ENCODE measurements at regions not wholly inside any gene's neighbourhood (a gene's known extent, or its start where the extent isn't known, plus 50 kb on each side); places are given as distances from the start of the nearest gene placed in this dataset.

GRCh38 chr9:118362596-118362995 lies 658.4 kb downstream of the TLR4 start:
- H3K4me2 ChIP-seq = no peak overlapping the region

GRCh38 chr9:118364266-118365106 lies 660.3 kb downstream of the TLR4 start:
- no peak overlapping the region for H3K4me2 ChIP-seq
- DNase-seq (ENCODE audit: low read depth in 1 of 2, low spot score in 1 of 2) (no peak), ATAC-seq (no peak), FAIRE-seq (no peak)
- 37% methylated on average over 7 of the region's 7 CpGs for WGBS (ENCODE audit: missing lambda C conversion rate)
- POLR2A ChIA-PET = no interaction called here
- no peak overlapping the region for H3K27ac ChIP-seq
- H3K4me3 ChIP-seq = no peak overlapping the region
- no peaks in the 10 kb centered on the region for H3K9me3 ChIP-seq
- CTCF ChIA-PET = no interaction called here
- H3K4me1 ChIP-seq = no peaks in the 10 kb centered on the region
- TF ChIP-seq FOSL2 (IDR thresholded peaks at IDR 0.05) = no peak
- no peak for TF ChIP-seq FOSL2 (CRISPR knock-in tag; IDR thresholded peaks at IDR 0.05)
- no peak for TF ChIP-seq RAD21 (conservative IDR thresholded peaks at IDR 0.05 in 1 of 2, IDR thresholded peaks at IDR 0.05 in 1 of 2)
- no peak for TF ChIP-seq HMGXB4 (CRISPR knock-in tag; IDR thresholded peaks at IDR 0.05; ENCODE audit: borderline replicate concordance)
- TF ChIP-seq HDAC2 (IDR thresholded peaks at IDR 0.05) = no peak
- no peak for TF ChIP-seq JUN (IDR thresholded peaks at IDR 0.05)
- TF ChIP-seq POLR2AphosphoS2 (conservative IDR thresholded peaks at IDR 0.05; ENCODE audit: low read length) = no peak
- TF ChIP-seq NR3C1 (IDR thresholded peaks at IDR 0.05) = no peak
- no peak for TF ChIP-seq PBX3 (IDR thresholded peaks at IDR 0.05)
- TF ChIP-seq USF2 (IDR thresholded peaks at IDR 0.05) = no peak
- no peak for TF ChIP-seq FOSB (CRISPR knock-in tag; IDR thresholded peaks at IDR 0.05)
- TF ChIP-seq MAZ (IDR thresholded peaks at IDR 0.05; ENCODE audit: borderline replicate concordance, low read depth, low read length) = no peak
- TF ChIP-seq ZNF302 (CRISPR knock-in tag; IDR thresholded peaks at IDR 0.05) = no peak
- no peak for TF ChIP-seq CEBPB (IDR thresholded peaks at IDR 0.05)
- TF ChIP-seq EP300 (IDR thresholded peaks at IDR 0.05) = no peak
- TF ChIP-seq CHD2 (IDR thresholded peaks at IDR 0.05; ENCODE audit: low read length, partially characterized antibody) = no peak

More at GRCh38 chr9:118362596-118362995, 658.4 kb downstream of the TLR4 start:
- ChIA-PET POLR2A (no interaction called here), CTCF (interaction anchor here (0.6 kb wide), 1 partner anchor 18 kb away, joined by 3 read pairs; no protein-coding TSS in a partner anchor)
- WGBS (ENCODE audit: missing lambda C conversion rate) = 48% methylated on average over 3 of the region's 3 CpGs
- Histone ChIP-seq H3K27ac (no peak overlapping the region), H3K4me1 (no peaks in the 10 kb centered on the region), H3K9me3 (no peaks in the 10 kb centered on the region), H3K4me3 (no peak overlapping the region)
- ATAC-seq = no peak
- TF ChIP-seq HES2 (IDR thresholded peaks at IDR 0.05) (no peak), RFX5 (IDR thresholded peaks at IDR 0.05) (no peak), KDM5A (IDR thresholded peaks at IDR 0.05) (no peak), HEYL (CRISPR knock-in tag; IDR thresholded peaks at IDR 0.05) (no peak), ZFP36 (IDR thresholded peaks at IDR 0.05; ENCODE audit: borderline replicate concordance, partially characterized antibody) (no peak), ATOH8 (CRISPR knock-in tag; IDR thresholded peaks at IDR 0.05; ENCODE audit: low read depth) (no peak), TP53 (CRISPR knock-in tag; IDR thresholded peaks at IDR 0.05) (no peak), MAFK (IDR thresholded peaks at IDR 0.05; ENCODE audit: partially characterized antibody) (no peak), HOXB5 (CRISPR knock-in tag; IDR thresholded peaks at IDR 0.05) (no peak), NPAS2 (CRISPR knock-in tag; IDR thresholded peaks at IDR 0.05; ENCODE audit: borderline replicate concordance) (no peak), NFE2L2 (conservative IDR thresholded peaks at IDR 0.05; ENCODE audit: low read length) (no peak), ZC3H11A (IDR thresholded peaks at IDR 0.05) (no peak), PHF8 (IDR thresholded peaks at IDR 0.05; ENCODE audit: borderline replicate concordance, low read depth) (no peak), KDM1A (IDR thresholded peaks at IDR 0.05; ENCODE audit: low read depth) (no peak), USF2 (IDR thresholded peaks at IDR 0.05) (no peak), HOXB13 (CRISPR knock-in tag; IDR thresholded peaks at IDR 0.05; ENCODE audit: low read depth) (no peak), HOXA7 (CRISPR knock-in tag; IDR thresholded peaks at IDR 0.05) (no peak), MAX (IDR thresholded peaks at IDR 0.05) (no peak)
- no peak for DNase-seq (ENCODE audit: low read depth in 1 of 2, low spot score in 1 of 2)
- FAIRE-seq = no peak

Data from A549 (cell line).